GM12872 (cell line): ENCODE measurements at regions not wholly inside any gene's neighbourhood (a gene's known extent, or its start where the extent isn't known, plus 50 kb on each side); places are given as distances from the start of the nearest gene placed in this dataset.

Source experiments
- TF ChIP-seq, protein P1 (sequence below): IDR thresholded peaks from 3 replicates; pipeline ENCODE4 v1.5.1; 2011; ENCODE audit warnings: low read depth, mild to moderate bottlenecking, low read length, moderate library complexity; ENCODE audit not compliant: insufficient read depth

DNA sequence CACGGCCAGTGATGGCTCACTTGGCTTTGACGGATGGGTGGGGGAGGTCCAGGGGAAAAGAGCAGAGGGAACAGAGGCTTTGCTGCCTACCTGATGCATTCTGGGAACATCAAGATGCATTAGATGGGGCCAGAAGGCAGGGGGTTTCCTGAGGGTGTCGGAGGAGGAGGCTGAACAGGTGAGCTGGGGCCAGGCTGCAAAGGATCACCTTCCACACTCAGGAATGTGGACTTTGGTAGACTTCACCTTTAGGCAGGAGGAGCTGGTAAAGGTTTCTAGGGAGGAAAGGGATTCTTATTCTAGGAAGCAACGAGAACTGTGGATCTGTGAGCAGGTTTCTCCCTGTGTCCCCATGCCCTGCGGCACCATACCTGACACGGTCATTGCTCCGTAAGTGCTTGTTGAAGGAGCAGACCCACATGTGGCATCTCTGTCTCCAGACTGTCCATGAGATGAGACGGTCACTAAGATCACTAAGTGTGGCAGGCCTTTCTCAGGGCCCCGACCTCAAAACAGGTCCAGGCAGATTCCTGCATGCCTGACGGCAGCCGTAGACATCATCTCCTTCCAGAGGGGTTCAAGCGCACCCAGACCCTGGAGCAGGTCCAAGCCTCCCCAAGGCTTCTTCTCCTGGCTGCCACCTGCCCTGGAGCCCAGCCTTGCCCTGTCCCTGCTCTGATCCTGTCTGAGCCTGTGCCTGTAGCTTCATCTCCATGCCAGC, 89.1 kb upstream of the SLC25A33 start:
- TF ChIP-seq, protein P1, sequence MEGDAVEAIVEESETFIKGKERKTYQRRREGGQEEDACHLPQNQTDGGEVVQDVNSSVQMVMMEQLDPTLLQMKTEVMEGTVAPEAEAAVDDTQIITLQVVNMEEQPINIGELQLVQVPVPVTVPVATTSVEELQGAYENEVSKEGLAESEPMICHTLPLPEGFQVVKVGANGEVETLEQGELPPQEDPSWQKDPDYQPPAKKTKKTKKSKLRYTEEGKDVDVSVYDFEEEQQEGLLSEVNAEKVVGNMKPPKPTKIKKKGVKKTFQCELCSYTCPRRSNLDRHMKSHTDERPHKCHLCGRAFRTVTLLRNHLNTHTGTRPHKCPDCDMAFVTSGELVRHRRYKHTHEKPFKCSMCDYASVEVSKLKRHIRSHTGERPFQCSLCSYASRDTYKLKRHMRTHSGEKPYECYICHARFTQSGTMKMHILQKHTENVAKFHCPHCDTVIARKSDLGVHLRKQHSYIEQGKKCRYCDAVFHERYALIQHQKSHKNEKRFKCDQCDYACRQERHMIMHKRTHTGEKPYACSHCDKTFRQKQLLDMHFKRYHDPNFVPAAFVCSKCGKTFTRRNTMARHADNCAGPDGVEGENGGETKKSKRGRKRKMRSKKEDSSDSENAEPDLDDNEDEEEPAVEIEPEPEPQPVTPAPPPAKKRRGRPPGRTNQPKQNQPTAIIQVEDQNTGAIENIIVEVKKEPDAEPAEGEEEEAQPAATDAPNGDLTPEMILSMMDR: no peak

DNA sequence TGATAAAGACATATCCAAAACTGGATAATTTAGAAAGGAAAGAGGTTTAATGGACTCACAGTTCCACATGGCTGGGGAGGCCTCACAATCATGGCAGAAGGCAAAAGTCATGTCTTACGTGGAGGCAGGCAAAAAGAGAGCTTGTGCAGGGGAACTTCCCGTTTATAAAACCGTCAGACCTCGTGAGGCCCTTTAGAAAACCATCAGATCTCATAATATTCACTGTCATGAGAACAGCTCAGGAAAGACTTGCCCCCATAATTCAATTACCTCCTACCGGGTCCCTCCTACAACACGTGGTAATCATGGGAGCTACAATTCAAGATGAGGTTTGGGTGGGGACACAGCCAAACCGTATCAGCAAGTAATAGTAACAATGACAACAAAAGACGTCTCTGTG, 88.2 kb upstream of the SLC25A33 start:
- TF ChIP-seq, protein P1: no peak

DNA sequence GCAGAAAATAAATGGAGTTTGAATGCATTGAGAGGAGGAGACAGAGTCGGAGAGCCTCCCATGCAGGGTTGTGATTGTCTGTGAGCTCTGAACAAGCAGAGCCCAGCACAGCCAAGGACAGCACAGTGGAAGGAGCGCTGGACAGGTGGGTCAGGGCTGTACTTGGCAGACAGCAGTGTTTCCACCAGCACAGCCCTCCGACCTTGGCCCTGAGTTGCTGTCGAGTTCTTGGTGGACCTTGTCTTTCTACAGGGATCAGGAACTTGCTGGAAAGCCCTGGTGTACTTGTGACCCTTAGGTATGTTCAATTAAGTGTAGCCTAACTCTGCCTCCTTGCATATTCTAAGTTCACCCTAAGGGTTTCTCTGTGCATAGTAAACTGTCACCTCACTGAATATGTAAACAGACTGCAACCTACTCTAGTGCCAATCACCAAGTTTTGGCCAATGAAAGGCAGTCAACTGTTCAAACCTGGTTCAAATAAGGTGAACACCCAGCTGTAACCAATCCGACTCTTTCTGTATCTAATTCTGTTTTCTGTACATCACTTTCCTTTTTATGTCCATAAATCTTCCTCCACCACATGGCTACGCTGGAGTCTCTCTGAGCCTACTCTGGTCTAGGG, 86.6 kb upstream of the SLC25A33 start:
- TF ChIP-seq, protein P1: no peak

DNA sequence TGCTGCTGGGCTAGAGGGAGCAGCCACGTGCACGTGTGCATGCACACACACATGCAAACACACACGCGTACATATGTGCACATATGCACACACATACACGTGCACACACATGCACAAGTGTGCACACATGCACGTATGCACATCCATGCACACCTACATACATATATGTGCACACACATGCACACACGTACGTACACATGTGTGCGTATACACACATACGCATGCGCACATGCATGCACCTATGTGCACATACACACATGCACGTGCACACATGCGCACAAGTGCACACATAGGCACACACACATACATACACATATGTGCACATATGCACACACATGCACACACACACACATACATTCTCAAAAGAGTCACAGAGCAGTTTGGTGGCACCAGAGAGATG, 85.9 kb upstream of the SLC25A33 start:
- TF ChIP-seq, protein P1: no peak

DNA sequence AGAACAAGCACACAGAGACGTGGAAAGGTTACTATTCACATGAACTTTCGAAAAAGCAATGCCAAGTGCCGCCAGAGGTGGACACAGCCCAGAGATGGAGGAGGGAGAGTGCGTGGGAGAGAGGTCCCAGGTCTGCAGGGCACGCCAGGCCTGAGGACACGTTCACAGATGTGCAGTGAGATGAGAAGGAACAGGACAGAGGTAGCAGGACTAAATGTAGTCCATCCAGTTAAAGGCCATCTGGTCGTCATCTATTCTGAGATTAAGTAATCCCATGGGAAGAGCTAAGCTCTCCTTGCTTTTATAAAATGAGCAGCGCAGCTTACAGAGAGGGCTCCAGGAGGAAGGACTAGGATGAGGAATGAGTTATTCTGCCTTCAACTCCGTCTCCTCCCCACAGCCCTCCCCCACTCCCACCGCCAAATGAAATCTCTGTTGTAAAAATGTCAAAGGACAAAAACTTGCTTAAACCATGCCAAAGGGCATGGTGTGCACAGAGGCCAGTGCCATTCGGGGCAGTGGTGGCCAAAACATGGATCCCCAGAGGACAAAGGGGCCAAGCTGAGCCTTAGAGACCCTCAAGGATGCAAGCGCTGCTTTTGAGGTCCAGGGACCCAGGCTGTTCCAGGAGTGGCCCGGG, 85.4 kb upstream of the SLC25A33 start:
- TF ChIP-seq, protein P1: no peak

DNA sequence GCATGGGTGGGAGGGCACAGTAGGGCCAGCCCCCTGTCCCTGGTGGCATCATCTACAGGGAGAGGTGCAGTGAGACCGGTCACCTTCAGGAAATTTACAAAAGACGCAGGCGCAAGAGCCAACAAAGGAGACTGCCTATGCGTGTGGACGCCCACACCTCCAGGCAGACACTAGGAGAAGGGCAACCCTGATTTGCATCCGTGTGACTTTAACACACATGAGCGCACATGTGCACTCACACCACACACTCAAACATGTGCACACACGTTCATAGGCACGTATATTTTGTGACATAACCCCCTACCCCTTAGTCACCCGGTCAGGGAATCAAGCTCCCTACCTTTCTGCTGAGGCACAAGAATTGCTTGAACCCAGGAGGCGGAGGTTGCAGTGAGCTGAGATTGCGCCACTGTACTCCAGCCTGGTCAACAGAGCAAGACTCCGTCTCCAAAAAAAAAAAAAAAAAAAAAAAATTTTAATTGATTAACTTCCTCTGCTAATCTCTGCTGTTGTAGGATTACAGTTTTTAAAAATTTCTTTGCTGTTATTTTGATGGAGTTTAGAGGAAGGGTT, 84.7 kb upstream of the SLC25A33 start:
- TF ChIP-seq, protein P1: no peak

DNA sequence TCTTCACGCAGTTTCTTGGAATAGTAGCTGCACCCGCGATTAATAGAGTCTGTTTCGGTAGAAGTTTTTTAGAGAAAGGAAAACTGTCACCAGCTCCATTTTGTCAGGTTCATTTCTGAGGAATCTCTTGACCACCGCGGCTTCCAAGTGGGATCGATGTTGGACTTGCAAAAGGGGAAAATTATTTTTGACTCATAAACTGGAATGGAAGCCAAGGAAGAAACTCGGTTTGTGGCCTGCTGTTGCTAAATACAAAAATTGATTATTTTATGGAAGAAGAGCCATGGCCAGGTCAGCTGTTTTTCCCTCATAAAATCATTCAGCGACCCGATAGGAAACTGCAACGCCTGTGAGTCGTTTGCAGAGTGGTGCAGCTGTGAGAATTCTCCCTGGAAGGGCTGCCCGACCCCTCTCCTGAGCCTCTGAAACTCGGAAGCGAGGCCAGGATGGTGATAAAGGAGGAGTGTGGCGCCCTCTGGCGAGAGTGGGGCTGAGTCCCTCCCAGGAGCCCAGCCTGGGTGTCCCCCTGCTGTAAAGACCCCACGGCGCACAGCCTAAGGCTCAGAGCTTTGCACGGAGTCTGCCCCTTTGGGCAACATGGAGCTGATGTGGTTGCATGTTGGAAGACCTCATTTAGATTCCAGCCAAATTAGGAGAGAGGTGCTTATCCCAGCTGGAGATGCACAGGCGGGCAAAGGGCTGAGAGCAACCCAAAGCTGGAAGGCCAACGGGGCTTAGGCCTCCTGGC, 83.6 kb upstream of the SLC25A33 start:
- TF ChIP-seq, protein P1: peak; percentile 90
